ENCODE measurements at regions not wholly inside any gene's neighbourhood (a gene's known extent, or its start where the extent isn't known, plus 50 kb on each side); places are given as distances from the start of the nearest gene placed in this dataset.
A peak's percentile ranks its signal among the peaks of the same experiment; 100 is the strongest.

- DNase-seq, result no peak
Observed at GRCh38 chr15:46251903-46252302, 617.1 kb downstream of the SQOR start.

GRCh38 chr15:46258056-46258455, 623.2 kb downstream of the SQOR start:
- no peak for DNase-seq

- no peak for DNase-seq
Observed at GRCh38 chr15:46260937-46261336, 626.1 kb downstream of the SQOR start.

- no peak for DNase-seq
Observed at GRCh38 chr15:46265664-46266347, 631.0 kb downstream of the SQOR start.

GRCh38 chr15:46266661-46267060, 631.8 kb downstream of the SQOR start:
- DNase-seq, result no peak

- DNase-seq, result no peak
Observed at GRCh38 chr15:46270481-46271147, 635.8 kb downstream of the SQOR start.

GRCh38 chr15:46275701-46276100, 640.9 kb downstream of the SQOR start:
- no peak for DNase-seq

- DNase-seq, result no peak
Observed at GRCh38 chr15:46277451-46277850, 642.6 kb downstream of the SQOR start.

GRCh38 chr15:46278062-46278461, 643.2 kb downstream of the SQOR start:
- no peak for DNase-seq

- DNase-seq, result no peak
Observed at GRCh38 chr15:46278486-46279090, 643.8 kb downstream of the SQOR start.

GRCh38 chr15:46280762-46281542, 646.1 kb downstream of the SQOR start:
- DNase-seq, result no peak

GRCh38 chr15:46293550-46293949, 658.7 kb downstream of the SQOR start:
- no peak for DNase-seq

- no peak for DNase-seq
Observed at GRCh38 chr15:46296002-46296401, 661.2 kb downstream of the SQOR start.

GRCh38 chr15:46296797-46297196, 662.0 kb downstream of the SQOR start:
- no peak for DNase-seq

- no peak for DNase-seq
Observed at GRCh38 chr15:46297766-46298165, 662.9 kb downstream of the SQOR start.

- DNase-seq, result no peak
Observed at GRCh38 chr15:46300716-46301115, 665.9 kb downstream of the SQOR start.

- DNase-seq, result no peak
Observed at GRCh38 chr15:46301291-46301690, 666.5 kb downstream of the SQOR start.

- DNase-seq, result no peak
Observed at GRCh38 chr15:46301826-46302225, 667.0 kb downstream of the SQOR start.

GRCh38 chr15:46304321-46304720, 669.5 kb downstream of the SQOR start:
- no peak for DNase-seq

- DNase-seq, result no peak
Observed at GRCh38 chr15:46307746-46308145, 672.9 kb downstream of the SQOR start.

- DNase-seq, result no peak
Observed at GRCh38 chr15:46309914-46310313, 675.1 kb downstream of the SQOR start.

GRCh38 chr15:46312133-46312740, 677.4 kb downstream of the SQOR start:
- peak; percentile 50 for DNase-seq

GRCh38 chr15:46315434-46315833, 680.6 kb downstream of the SQOR start:
- DNase-seq, result no peak

All from right kidney (tissue), 1 donor.